ENCODE measurements at regions not wholly inside any gene's neighbourhood (a gene's known extent, or its start where the extent isn't known, plus 50 kb on each side); places are given as distances from the start of the nearest gene placed in this dataset.
"Not testable (repeated sequence)": the region's sequence is repeated elsewhere in the genome, so short reads cannot be mapped to it uniquely, and the experiment has no call there.

GRCh38 chr15:35182841-35183479, 97.9 kb upstream of the NANOGP8 start:
- H3K9me3 Mint-ChIP-seq (ENCODE audit: unreplicated experiment) = no peaks in the 10 kb centered on the region
- H3K4me3 Mint-ChIP-seq (ENCODE audit: unreplicated experiment) = no peak overlapping the region
- no peaks in the 10 kb centered on the region for H3K27me3 Mint-ChIP-seq (ENCODE audit: unreplicated experiment)
- peak overlapping the region; percentile 70 for H3K27ac Mint-ChIP-seq (ENCODE audit: unreplicated experiment)
- no peak for DNase-seq (ENCODE audit: extremely low spot score, unreplicated experiment)
- H3K4me1 Mint-ChIP-seq (ENCODE audit: unreplicated experiment) = peaks cover 25% of the 10 kb centered on the region
- TF ChIP-seq CTCF (IDR thresholded peaks at IDR 0.05) = peak; percentile 29
- no peaks in the 10 kb centered on the region for H3K36me3 Mint-ChIP-seq (ENCODE audit: unreplicated experiment)

GRCh38 chr15:35181538-35181937, 96.4 kb upstream of the NANOGP8 start:
- H3K27me3 Mint-ChIP-seq (ENCODE audit: unreplicated experiment) = no peaks in the 10 kb centered on the region
- TF ChIP-seq CTCF (IDR thresholded peaks at IDR 0.05) = no peak
- H3K4me1 Mint-ChIP-seq (ENCODE audit: unreplicated experiment) = peaks cover 25% of the 10 kb centered on the region
- no peak for DNase-seq (ENCODE audit: extremely low spot score, unreplicated experiment)
- H3K36me3 Mint-ChIP-seq (ENCODE audit: unreplicated experiment) = no peaks in the 10 kb centered on the region
- no peaks in the 10 kb centered on the region for H3K9me3 Mint-ChIP-seq (ENCODE audit: unreplicated experiment)
- no peak overlapping the region for H3K4me3 Mint-ChIP-seq (ENCODE audit: unreplicated experiment)
- no peak overlapping the region for H3K27ac Mint-ChIP-seq (ENCODE audit: unreplicated experiment)

GRCh38 chr15:35179739-35180138, 94.6 kb upstream of the NANOGP8 start:
- peaks cover 29% of the 10 kb centered on the region for H3K4me1 Mint-ChIP-seq (ENCODE audit: unreplicated experiment)
- TF ChIP-seq CTCF (IDR thresholded peaks at IDR 0.05) = no peak
- no peak overlapping the region for H3K27ac Mint-ChIP-seq (ENCODE audit: unreplicated experiment)
- no peak for DNase-seq (ENCODE audit: extremely low spot score, unreplicated experiment)
- no peaks in the 10 kb centered on the region for H3K36me3 Mint-ChIP-seq (ENCODE audit: unreplicated experiment)
- no peaks in the 10 kb centered on the region for H3K9me3 Mint-ChIP-seq (ENCODE audit: unreplicated experiment)
- H3K4me3 Mint-ChIP-seq (ENCODE audit: unreplicated experiment) = no peak overlapping the region
- no peaks in the 10 kb centered on the region for H3K27me3 Mint-ChIP-seq (ENCODE audit: unreplicated experiment)

GRCh38 chr15:35178186-35178585, 93.1 kb upstream of the NANOGP8 start:
- DNase-seq (ENCODE audit: extremely low spot score, unreplicated experiment); H3K27me3 Mint-ChIP-seq (ENCODE audit: unreplicated experiment); H3K9me3 Mint-ChIP-seq (ENCODE audit: unreplicated experiment); H3K4me3 Mint-ChIP-seq (ENCODE audit: unreplicated experiment); H3K36me3 Mint-ChIP-seq (ENCODE audit: unreplicated experiment); H3K27ac Mint-ChIP-seq (ENCODE audit: unreplicated experiment): not testable (repeated sequence)
- peaks cover 38% of the 10 kb centered on the region for H3K4me1 Mint-ChIP-seq (ENCODE audit: unreplicated experiment)

GRCh38 chr15:35174948-35175347, 89.9 kb upstream of the NANOGP8 start:
- peaks cover 22% of the 10 kb centered on the region for H3K4me1 Mint-ChIP-seq (ENCODE audit: unreplicated experiment)
- no peaks in the 10 kb centered on the region for H3K36me3 Mint-ChIP-seq (ENCODE audit: unreplicated experiment)
- no peaks in the 10 kb centered on the region for H3K9me3 Mint-ChIP-seq (ENCODE audit: unreplicated experiment)
- H3K27me3 Mint-ChIP-seq (ENCODE audit: unreplicated experiment) = no peaks in the 10 kb centered on the region
- DNase-seq (ENCODE audit: extremely low spot score, unreplicated experiment) = no peak
- no peak overlapping the region for H3K4me3 Mint-ChIP-seq (ENCODE audit: unreplicated experiment)
- TF ChIP-seq CTCF (IDR thresholded peaks at IDR 0.05) = no peak
- H3K27ac Mint-ChIP-seq (ENCODE audit: unreplicated experiment) = no peak overlapping the region

Measured in osteocyte (in vitro differentiated cells).